ENCODE measurements at regions not wholly inside any gene's neighbourhood (a gene's known extent, or its start where the extent isn't known, plus 50 kb on each side); places are given as distances from the start of the nearest gene placed in this dataset.
"Not testable (repeated sequence)": the region's sequence is repeated elsewhere in the genome, so short reads cannot be mapped to it uniquely, and the experiment has no call there.

- DNase-seq, result no peak
- Histone ChIP-seq H3K27ac (no peak overlapping the region), H3K9me3 (no peaks in the 10 kb centered on the region), H3K36me3 (no peaks in the 10 kb centered on the region), H3K4me1 (no peaks in the 10 kb centered on the region), H3K27me3 (no peaks in the 10 kb centered on the region), H3K4me3 (no peak overlapping the region)
- no peak for TF ChIP-seq POLR2A (IDR thresholded peaks at IDR 0.05)
- TF ChIP-seq, protein P1, sequence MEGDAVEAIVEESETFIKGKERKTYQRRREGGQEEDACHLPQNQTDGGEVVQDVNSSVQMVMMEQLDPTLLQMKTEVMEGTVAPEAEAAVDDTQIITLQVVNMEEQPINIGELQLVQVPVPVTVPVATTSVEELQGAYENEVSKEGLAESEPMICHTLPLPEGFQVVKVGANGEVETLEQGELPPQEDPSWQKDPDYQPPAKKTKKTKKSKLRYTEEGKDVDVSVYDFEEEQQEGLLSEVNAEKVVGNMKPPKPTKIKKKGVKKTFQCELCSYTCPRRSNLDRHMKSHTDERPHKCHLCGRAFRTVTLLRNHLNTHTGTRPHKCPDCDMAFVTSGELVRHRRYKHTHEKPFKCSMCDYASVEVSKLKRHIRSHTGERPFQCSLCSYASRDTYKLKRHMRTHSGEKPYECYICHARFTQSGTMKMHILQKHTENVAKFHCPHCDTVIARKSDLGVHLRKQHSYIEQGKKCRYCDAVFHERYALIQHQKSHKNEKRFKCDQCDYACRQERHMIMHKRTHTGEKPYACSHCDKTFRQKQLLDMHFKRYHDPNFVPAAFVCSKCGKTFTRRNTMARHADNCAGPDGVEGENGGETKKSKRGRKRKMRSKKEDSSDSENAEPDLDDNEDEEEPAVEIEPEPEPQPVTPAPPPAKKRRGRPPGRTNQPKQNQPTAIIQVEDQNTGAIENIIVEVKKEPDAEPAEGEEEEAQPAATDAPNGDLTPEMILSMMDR (IDR thresholded peaks at IDR 0.05), result no peak
Measured at GRCh38 chr12:131318045-131318685, 364.5 kb downstream of the ADGRD1 start.

DNA sequence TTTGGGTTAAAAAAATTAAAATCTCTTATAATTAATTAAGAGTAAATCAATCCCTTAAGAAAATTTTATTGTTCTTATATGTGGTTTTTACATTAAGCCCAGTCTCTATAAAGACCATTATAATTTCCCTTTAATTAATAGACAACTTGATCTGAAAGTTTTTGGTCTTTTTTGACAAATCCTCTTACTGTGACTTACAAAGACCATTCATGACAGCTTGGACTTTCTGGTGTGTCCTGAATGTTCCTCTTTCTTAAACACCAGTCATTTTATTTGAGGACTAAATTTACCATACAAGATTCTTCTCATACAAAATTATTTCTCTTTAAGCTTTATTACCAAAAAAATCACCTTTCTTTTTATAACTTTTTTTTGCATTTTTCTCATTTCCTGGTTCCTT is 368.3 kb downstream of the ADGRD1 start:
- no peak overlapping the region for H3K4me3 ChIP-seq
- DNase-seq, result no peak
- no peak overlapping the region for H3K27ac ChIP-seq
- no peak for TF ChIP-seq POLR2A (IDR thresholded peaks at IDR 0.05)
- TF ChIP-seq, protein P1 (IDR thresholded peaks at IDR 0.05), result no peak
- H3K9me3 ChIP-seq, result no peaks in the 10 kb centered on the region
- H3K4me1 ChIP-seq, result no peaks in the 10 kb centered on the region
- H3K27me3 ChIP-seq, result no peaks in the 10 kb centered on the region
- H3K36me3 ChIP-seq, result no peaks in the 10 kb centered on the region

GRCh38 chr12:131322460-131322859 is 368.8 kb downstream of the ADGRD1 start:
- H3K27me3 ChIP-seq, H3K27ac ChIP-seq, H3K9me3 ChIP-seq, DNase-seq, H3K4me3 ChIP-seq, H3K4me1 ChIP-seq, H3K36me3 ChIP-seq: not testable (repeated sequence)

GRCh38 chr12:131323879-131324278 is 370.2 kb downstream of the ADGRD1 start:
- TF ChIP-seq POLR2A (IDR thresholded peaks at IDR 0.05), result no peak
- TF ChIP-seq, protein P1 (IDR thresholded peaks at IDR 0.05), result no peak
- Histone ChIP-seq H3K36me3 (no peaks in the 10 kb centered on the region), H3K27me3 (no peaks in the 10 kb centered on the region), H3K4me3 (no peak overlapping the region), H3K27ac (no peak overlapping the region), H3K4me1 (no peaks in the 10 kb centered on the region), H3K9me3 (no peaks in the 10 kb centered on the region)
- DNase-seq, result no peak

GRCh38 chr12:131327521-131328488 is 374.1 kb downstream of the ADGRD1 start:
- Histone ChIP-seq H3K4me3 (no peak overlapping the region), H3K36me3 (no peaks in the 10 kb centered on the region), H3K27ac (no peak overlapping the region), H3K4me1 (no peaks in the 10 kb centered on the region), H3K27me3 (no peaks in the 10 kb centered on the region), H3K9me3 (no peaks in the 10 kb centered on the region)
- no peak for DNase-seq
- TF ChIP-seq, protein P1 (IDR thresholded peaks at IDR 0.05), result no peak
- TF ChIP-seq POLR2A (IDR thresholded peaks at IDR 0.05), result no peak

- not testable (repeated sequence) for H3K9me3 ChIP-seq, H3K27me3 ChIP-seq, DNase-seq, H3K4me1 ChIP-seq, H3K36me3 ChIP-seq, H3K27ac ChIP-seq, H3K4me3 ChIP-seq
Measured at GRCh38 chr12:131328861-131329845, 375.4 kb downstream of the ADGRD1 start.
